ENCODE measurements at regions not wholly inside any gene's neighbourhood (a gene's known extent, or its start where the extent isn't known, plus 50 kb on each side); places are given as distances from the start of the nearest gene placed in this dataset.
"Not testable (repeated sequence)": the region's sequence is repeated elsewhere in the genome, so short reads cannot be mapped to it uniquely, and the experiment has no call there.

DNA sequence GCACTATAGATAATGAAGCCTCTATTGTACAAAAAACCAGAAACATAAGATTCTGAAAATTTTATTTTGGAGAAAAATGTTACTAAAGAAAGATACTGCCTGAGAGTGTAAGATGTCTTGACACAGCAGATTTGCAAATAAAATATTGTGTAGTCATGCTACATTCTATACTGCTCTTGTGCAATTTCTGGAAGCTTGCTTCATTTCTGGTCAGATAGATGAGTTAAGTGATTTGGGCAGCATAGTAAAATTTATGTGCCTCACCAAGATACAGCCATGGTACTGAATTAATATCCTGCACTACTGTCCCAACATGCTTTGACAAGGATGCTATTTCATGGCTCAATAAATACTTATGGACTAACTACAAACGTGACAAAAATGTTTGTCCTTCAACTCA, 55.1 kb upstream of the STARD13 start:
- Mint-ChIP-seq H3K27ac (no peak overlapping the region), H3K4me3 (no peak overlapping the region), H3K27me3 (ENCODE audit: low read depth) (peaks cover 3% of the 10 kb centered on the region), H3K4me1 (ENCODE audit: low read depth) (no peaks in the 10 kb centered on the region), H3K36me3 (ENCODE audit: low read depth) (no peaks in the 10 kb centered on the region), H3K9me3 (no peaks in the 10 kb centered on the region)
- DNase-seq (ENCODE audit: low spot score): no peak

DNA sequence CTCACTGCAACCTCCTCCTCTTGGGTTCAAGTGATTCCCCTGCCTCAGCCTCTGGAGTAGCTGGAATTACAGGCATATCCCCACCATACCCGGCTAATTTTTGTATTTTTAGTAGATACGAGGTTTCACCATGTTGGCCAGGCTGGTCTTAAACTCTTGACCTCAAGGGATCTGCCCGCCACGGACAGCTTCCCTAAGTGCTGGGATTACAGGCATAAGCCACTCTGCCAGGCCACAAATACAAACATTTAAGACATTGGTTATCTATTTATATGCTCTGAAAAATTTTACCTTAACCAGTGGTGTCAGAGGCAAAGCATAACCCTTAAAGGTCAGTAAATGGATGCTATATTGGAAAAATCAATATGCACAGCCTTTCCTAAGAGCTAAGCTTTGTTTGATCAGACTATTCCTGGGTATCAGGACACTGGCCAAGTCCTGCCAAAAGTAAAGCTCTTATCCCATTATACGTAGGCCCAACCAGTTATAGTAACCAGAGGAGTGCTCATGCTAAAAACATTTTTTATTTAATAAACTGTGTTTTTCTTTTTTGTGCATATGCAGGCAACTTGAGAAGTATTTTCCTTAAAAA, 56.4 kb upstream of the STARD13 start:
- no peak for DNase-seq (ENCODE audit: low spot score)
- H3K9me3 Mint-ChIP-seq: no peaks in the 10 kb centered on the region
- H3K36me3 Mint-ChIP-seq (ENCODE audit: low read depth): no peaks in the 10 kb centered on the region
- no peak overlapping the region for H3K27ac Mint-ChIP-seq
- peaks cover 5% of the 10 kb centered on the region for H3K27me3 Mint-ChIP-seq (ENCODE audit: low read depth)
- H3K4me3 Mint-ChIP-seq: no peak overlapping the region
- no peaks in the 10 kb centered on the region for H3K4me1 Mint-ChIP-seq (ENCODE audit: low read depth)

DNA sequence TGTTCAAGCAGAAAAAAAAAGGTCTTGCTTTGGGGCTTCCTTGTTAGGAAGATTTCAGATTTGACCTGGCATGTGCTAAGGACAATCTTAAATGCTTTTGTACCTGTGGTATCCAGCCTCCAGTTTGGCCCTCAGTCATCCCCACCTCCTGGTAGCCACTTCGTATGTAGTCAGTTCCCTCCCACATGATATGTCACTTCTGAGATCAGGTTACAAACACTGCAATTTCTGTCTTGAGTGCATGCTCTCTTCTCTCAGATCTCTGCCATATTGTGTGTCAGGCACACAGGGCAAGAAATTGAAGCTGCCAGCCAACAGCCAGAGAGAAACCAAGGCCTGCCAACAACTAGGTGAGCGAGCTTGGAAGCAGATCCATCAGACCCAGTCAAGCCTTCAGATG, 60.3 kb upstream of the STARD13 start:
- no peak overlapping the region for H3K4me3 Mint-ChIP-seq
- H3K9me3 Mint-ChIP-seq: no peaks in the 10 kb centered on the region
- H3K27me3 Mint-ChIP-seq (ENCODE audit: low read depth): peaks cover 26% of the 10 kb centered on the region
- H3K4me1 Mint-ChIP-seq (ENCODE audit: low read depth): peaks cover 1% of the 10 kb centered on the region
- no peak overlapping the region for H3K27ac Mint-ChIP-seq
- no peak for DNase-seq (ENCODE audit: low spot score)
- no peaks in the 10 kb centered on the region for H3K36me3 Mint-ChIP-seq (ENCODE audit: low read depth)

DNA sequence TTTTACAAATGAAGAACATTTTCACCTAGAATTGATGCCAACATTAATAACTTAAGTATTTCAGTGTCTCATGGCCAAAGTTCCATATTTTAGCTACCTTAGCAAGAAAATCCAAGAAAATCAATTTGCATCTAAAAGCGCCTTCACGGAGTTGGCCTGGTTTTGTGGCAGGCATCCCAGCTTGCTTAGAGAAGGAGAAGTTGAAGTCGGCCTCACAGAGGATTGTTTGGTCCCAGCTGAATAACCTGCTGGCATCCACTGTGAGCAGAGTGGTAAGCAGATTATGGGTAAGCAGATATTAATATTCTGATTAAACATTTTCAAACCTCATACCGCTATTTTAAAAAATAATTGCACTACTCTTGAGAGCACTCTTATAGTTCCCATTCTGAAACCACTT, 62.3 kb upstream of the STARD13 start:
- no peak overlapping the region for H3K4me3 Mint-ChIP-seq
- no peaks in the 10 kb centered on the region for H3K36me3 Mint-ChIP-seq (ENCODE audit: low read depth)
- no peak for DNase-seq (ENCODE audit: low spot score)
- peaks cover 45% of the 10 kb centered on the region for H3K27me3 Mint-ChIP-seq (ENCODE audit: low read depth)
- peaks cover 1% of the 10 kb centered on the region for H3K4me1 Mint-ChIP-seq (ENCODE audit: low read depth)
- H3K9me3 Mint-ChIP-seq: no peaks in the 10 kb centered on the region
- H3K27ac Mint-ChIP-seq: no peak overlapping the region

DNA sequence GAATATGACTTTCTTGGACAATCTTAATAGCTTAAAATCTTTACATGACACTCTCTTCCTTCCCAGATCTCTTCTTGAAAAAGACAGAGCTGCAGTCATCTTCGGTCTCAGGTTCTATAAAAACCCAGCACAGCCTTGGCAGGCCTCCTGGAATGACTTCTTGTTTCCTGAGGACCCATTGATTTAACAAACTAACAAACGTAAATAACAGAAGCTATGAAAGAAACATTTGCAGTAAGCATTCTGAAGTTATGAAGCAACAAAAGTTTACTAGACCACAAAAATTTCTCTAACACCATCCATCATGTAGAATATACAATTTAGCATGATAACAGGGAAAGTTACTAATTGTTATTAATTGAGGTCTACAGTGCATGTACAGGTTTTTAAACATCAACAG, 62.8 kb upstream of the STARD13 start:
- DNase-seq (ENCODE audit: low spot score): no peak
- H3K9me3 Mint-ChIP-seq: no peaks in the 10 kb centered on the region
- H3K4me3 Mint-ChIP-seq: no peak overlapping the region
- no peak overlapping the region for H3K27ac Mint-ChIP-seq
- H3K27me3 Mint-ChIP-seq (ENCODE audit: low read depth): peaks cover 50% of the 10 kb centered on the region
- H3K4me1 Mint-ChIP-seq (ENCODE audit: low read depth): peaks cover 1% of the 10 kb centered on the region
- no peaks in the 10 kb centered on the region for H3K36me3 Mint-ChIP-seq (ENCODE audit: low read depth)

DNA sequence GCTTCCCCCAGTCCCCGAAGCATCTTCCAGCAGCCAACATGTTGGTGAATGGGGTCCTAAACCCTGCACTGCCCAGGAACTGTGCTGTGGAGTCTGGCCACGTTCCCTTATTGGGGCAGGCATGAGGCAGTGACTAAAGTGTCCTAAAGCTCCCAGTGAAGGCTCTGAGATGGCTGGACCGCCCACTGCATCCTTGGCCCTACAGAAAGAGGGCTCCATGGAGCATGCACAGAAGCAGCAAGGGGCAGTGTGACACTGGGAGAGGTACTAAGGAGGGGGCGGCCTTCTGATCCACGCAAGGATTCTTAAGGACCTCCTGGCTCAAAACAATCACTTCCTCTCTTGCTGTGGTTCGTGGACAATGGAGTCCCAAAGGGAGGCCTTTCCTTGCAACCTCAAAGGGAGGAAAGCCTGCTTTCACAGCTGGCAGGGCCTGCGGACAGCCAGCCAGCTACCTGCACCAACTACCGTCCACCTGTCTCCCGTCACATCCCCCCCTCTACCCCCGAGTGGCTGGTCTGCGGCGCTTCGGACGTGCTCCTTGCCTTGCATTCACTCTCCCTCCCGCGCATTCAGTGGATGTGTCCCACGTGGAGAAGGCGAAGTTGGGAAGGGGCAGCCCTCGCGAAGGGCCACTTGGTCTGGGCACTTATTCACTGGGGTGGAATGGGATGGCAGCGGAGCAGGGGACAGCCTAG, 63.9 kb upstream of the STARD13 start:
- peaks cover 1% of the 10 kb centered on the region for H3K4me1 Mint-ChIP-seq (ENCODE audit: low read depth)
- H3K27ac Mint-ChIP-seq: no peak overlapping the region
- H3K36me3 Mint-ChIP-seq (ENCODE audit: low read depth): no peaks in the 10 kb centered on the region
- peaks cover 51% of the 10 kb centered on the region for H3K27me3 Mint-ChIP-seq (ENCODE audit: low read depth)
- DNase-seq (ENCODE audit: low spot score): no peak
- no peaks in the 10 kb centered on the region for H3K9me3 Mint-ChIP-seq
- H3K4me3 Mint-ChIP-seq: no peak overlapping the region

DNA sequence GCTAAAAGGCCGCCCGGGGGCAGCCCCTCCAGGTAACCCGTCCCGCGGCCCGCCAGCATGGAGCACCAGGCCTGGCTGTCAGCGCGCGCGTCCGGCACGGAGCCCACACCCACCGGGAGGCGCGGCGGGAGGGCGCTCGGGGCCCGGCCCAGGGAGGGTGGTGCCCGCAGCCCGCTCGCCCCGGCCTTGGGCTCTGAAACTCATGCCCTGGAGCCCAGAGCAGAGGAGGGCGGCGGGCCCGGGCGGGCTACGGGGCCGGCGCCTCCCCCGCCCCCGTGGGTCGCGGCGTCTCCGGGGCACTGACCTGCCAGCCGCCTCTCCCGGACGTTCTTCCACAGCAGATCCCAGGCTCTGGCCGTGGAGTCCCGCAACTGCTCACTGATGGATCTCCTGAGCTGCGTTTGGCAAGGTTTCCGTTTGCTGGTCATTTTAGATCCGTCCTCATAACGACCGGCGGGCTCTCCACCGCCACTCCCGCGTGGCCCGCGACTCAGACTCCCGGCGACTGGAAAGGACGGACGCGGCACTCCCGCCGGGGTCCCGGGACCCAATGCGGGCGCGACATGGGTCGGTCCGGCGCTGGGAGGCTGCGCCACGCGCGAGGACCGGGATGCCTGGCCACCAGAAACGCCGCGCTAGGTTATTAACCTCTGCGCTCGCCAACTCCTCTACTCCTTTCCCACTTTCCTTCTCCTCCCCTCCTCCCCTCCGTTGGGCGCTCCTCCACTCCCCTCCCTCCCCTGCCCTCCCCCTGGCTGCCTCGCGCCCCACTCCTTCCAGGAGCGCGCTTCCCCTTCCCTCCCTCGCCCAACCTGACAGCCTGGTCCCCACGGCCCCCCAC, 64.7 kb upstream of the STARD13 start:
- Mint-ChIP-seq H3K27me3 (ENCODE audit: low read depth) (peaks cover 52% of the 10 kb centered on the region), H3K36me3 (ENCODE audit: low read depth) (no peaks in the 10 kb centered on the region), H3K27ac (no peak overlapping the region), H3K9me3 (no peaks in the 10 kb centered on the region), H3K4me1 (ENCODE audit: low read depth) (peaks cover 1% of the 10 kb centered on the region), H3K4me3 (no peak overlapping the region)
- no peak for DNase-seq (ENCODE audit: low spot score)

DNA sequence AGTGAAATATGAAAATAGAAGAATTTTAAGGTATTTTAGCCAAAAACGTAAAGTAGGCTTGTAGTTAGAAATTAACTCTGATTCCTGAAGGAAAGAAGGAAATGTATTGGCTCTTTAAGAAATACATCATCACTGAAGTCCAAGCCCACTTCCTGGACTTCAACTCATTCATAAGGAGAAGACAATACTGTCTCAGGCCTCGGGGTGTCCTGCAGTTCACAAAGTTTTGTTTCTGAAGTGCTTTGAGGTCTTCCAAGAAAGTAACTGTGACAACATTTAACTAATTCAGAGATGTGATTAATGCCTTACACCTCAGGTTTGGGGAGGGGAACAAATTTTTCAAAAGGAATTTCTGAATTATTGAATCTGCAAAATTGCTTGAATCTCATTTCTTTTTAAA, 65.8 kb upstream of the STARD13 start:
- Mint-ChIP-seq H3K4me3 (no peak overlapping the region), H3K4me1 (ENCODE audit: low read depth) (peaks cover 1% of the 10 kb centered on the region), H3K27ac (no peak overlapping the region), H3K36me3 (ENCODE audit: low read depth) (no peaks in the 10 kb centered on the region), H3K27me3 (ENCODE audit: low read depth) (peaks cover 58% of the 10 kb centered on the region), H3K9me3 (no peaks in the 10 kb centered on the region)
- no peak for DNase-seq (ENCODE audit: low spot score)

DNA sequence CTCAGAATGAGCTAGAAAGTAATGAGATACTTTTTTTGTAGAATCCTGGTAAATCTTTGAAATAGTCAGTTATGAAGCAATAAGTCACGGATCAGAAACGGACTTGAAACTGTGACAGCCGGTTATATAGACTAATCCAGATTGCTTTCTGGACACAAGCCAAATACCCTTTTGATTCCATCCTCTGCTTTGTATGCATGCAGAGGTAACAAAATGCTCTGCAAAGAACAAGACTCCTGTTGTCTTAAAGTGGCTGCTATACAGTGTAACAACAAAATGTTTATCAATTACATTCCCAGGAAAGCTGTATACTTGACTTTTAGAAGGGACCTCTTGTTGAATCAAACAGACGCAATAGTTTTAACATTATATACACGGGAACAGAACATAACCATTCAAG, 66.5 kb upstream of the STARD13 start:
- Mint-ChIP-seq H3K9me3 (no peaks in the 10 kb centered on the region), H3K27ac (no peak overlapping the region), H3K36me3 (ENCODE audit: low read depth) (no peaks in the 10 kb centered on the region), H3K4me3 (no peak overlapping the region), H3K4me1 (ENCODE audit: low read depth) (peaks cover 1% of the 10 kb centered on the region), H3K27me3 (ENCODE audit: low read depth) (peaks cover 57% of the 10 kb centered on the region)
- DNase-seq (ENCODE audit: low spot score): no peak

DNA sequence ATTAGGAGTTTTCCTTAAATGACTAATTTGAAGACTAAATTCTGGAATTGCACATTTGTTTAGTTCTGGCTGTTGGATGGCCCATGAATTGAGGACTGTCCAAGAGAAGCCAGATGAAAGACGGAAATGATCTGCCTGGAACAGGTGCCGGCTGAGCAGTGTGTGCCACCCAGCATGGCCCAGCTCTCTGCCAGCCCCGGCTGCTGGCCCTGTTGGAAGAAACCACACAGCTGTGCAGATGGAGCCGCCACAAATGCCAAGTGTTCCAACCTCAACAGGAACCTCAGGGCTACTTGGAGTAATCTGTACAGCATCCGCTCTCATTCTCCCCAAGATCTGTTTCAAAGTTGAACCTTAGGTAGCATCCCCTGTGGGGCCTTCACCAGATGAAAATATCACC, 67.0 kb upstream of the STARD13 start:
- DNase-seq (ENCODE audit: low spot score): no peak
- H3K36me3 Mint-ChIP-seq (ENCODE audit: low read depth): no peaks in the 10 kb centered on the region
- H3K27me3 Mint-ChIP-seq (ENCODE audit: low read depth): peaks cover 57% of the 10 kb centered on the region
- no peaks in the 10 kb centered on the region for H3K9me3 Mint-ChIP-seq
- peaks cover 1% of the 10 kb centered on the region for H3K4me1 Mint-ChIP-seq (ENCODE audit: low read depth)
- H3K4me3 Mint-ChIP-seq: no peak overlapping the region
- no peak overlapping the region for H3K27ac Mint-ChIP-seq

DNA sequence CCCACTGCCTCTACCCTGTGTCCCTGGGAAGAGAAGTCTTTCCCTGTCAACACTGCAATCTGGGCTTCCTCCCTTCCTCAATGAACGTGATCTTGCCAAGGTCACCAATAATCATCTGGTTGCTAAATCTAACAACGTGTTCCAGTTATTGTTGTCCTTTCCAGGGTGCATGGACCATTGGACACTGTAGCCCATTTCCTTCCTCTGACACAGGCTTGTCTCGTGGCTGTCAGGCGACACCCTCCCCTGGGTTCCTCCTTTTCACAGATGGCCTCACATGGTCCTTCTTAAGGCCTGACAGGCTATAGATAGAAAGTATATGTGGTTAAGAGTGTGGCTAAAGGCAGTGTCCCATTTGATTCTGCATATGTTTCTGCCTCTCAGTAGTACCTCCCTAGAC, 67.7 kb upstream of the STARD13 start:
- peaks cover 1% of the 10 kb centered on the region for H3K4me1 Mint-ChIP-seq (ENCODE audit: low read depth)
- no peaks in the 10 kb centered on the region for H3K36me3 Mint-ChIP-seq (ENCODE audit: low read depth)
- no peaks in the 10 kb centered on the region for H3K9me3 Mint-ChIP-seq
- no peak overlapping the region for H3K4me3 Mint-ChIP-seq
- H3K27ac Mint-ChIP-seq: no peak overlapping the region
- H3K27me3 Mint-ChIP-seq (ENCODE audit: low read depth): peaks cover 53% of the 10 kb centered on the region
- no peak for DNase-seq (ENCODE audit: low spot score)

DNA sequence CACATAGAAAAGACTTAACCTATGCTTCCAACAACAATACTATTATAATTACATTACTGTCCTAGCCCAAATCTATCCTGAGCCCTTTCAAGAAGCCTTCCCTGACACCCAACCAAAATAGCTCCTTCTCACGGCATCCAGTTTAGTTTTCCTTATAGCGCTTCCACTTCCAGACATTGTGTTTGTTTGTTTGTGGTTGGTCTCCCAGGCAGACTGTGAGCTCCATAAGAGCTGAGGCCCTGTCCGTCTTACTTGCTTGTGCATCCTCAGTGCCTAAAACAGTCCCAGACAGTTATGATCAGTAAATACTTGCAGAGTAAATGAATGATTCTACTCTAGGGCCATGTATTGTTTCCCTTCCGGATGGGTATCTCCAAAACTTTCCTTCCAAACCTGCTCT, 68.1 kb upstream of the STARD13 start:
- Mint-ChIP-seq H3K9me3 (no peaks in the 10 kb centered on the region), H3K36me3 (ENCODE audit: low read depth) (no peaks in the 10 kb centered on the region), H3K4me1 (ENCODE audit: low read depth) (peaks cover 1% of the 10 kb centered on the region), H3K27me3 (ENCODE audit: low read depth) (peaks cover 49% of the 10 kb centered on the region), H3K4me3 (no peak overlapping the region), H3K27ac (no peak overlapping the region)
- no peak for DNase-seq (ENCODE audit: low spot score)

DNA sequence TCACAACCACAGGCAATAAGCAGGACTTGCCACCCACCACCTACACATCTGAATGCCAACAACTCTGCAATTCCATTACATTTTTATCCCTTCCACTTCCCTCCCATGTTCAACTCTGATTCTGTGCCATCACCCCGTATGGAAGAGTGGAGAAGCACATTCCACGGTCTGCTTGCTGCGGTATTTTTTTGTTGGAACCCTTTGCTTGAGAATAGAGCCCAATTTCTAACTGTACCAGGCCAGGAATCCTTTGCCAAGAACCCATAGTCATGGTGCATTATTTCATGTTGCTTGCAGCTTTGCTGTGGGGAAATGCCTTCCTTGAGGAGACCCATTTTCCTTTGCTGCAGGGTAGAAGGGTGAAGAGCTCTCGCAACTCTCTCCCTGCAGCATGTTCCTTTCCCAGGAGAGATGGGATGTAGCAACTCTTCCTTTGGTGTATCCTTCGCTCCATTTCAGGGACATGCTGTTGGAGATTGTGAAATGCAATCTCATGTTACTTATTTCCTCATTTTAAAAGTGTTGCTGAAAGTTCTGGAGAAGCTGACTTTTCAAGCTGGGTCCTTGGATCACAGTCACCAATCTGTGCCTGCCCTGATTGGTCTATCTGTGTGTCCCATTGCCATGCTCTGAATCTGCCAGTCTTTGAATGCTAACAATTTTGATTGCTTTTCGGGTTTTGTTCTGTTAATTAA, 69.8 kb upstream of the STARD13 start:
- DNase-seq (ENCODE audit: low spot score): no peak
- no peaks in the 10 kb centered on the region for H3K36me3 Mint-ChIP-seq (ENCODE audit: low read depth)
- no peak overlapping the region for H3K27ac Mint-ChIP-seq
- no peak overlapping the region for H3K4me3 Mint-ChIP-seq
- H3K9me3 Mint-ChIP-seq: peaks cover 5% of the 10 kb centered on the region
- H3K27me3 Mint-ChIP-seq (ENCODE audit: low read depth): peaks cover 38% of the 10 kb centered on the region
- H3K4me1 Mint-ChIP-seq (ENCODE audit: low read depth): peaks cover 1% of the 10 kb centered on the region

DNA sequence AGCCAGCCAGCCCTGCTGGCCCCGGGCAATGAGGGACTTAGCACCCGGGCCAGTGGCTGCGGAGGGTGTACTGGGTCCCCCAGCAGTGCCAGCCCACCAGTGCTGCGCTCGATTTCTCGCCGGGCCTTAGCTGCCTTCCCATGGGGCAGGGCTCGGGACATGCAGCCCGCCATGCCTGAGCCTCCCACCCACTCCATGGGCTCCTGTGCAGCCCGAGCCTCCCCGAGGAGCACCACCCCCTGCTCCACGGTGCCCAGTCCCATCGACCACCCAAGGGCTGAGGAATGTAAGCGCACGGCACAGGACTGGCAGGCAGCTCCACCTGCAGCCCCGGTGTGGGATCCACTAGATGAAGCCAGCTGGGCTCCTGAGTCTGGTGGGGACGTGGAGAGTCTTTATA, 72.5 kb upstream of the STARD13 start:
- DNase-seq (ENCODE audit: low spot score); H3K36me3 Mint-ChIP-seq (ENCODE audit: low read depth); H3K27ac Mint-ChIP-seq; H3K4me1 Mint-ChIP-seq (ENCODE audit: low read depth); H3K4me3 Mint-ChIP-seq; H3K9me3 Mint-ChIP-seq: not testable (repeated sequence)
- H3K27me3 Mint-ChIP-seq (ENCODE audit: low read depth): peaks cover 15% of the 10 kb centered on the region

Data from T-helper 2 cell treated with Interferon-gamma antibody and Interleukin-4, amounts not matched to agents 5 μg/mL and 100 μg/mL, for 36 hours (primary cell).